ENCODE measurements at regions not wholly inside any gene's neighbourhood (a gene's known extent, or its start where the extent isn't known, plus 50 kb on each side); places are given as distances from the start of the nearest gene placed in this dataset.

DNA sequence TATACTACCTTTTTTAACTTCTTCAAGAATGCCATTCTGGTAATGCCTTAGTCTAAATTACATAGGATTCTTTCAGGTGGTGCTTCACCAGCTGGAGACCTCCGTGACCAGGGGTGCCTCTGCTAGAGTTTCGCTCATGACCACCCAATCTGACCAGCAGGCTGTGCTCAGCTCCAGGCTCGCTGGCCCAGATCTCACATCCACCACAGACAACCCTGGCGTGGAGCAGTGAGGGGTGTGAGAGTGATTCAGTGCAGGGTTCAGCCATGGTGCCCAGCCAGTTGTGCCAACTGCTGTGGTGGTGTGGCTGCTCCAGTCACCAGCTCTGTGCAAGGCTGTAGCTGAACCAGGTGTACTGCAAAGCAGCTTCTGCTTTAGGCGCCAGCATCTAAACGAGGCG, 198.6 kb downstream of the MMUT start:
- TF ChIP-seq, protein P1, sequence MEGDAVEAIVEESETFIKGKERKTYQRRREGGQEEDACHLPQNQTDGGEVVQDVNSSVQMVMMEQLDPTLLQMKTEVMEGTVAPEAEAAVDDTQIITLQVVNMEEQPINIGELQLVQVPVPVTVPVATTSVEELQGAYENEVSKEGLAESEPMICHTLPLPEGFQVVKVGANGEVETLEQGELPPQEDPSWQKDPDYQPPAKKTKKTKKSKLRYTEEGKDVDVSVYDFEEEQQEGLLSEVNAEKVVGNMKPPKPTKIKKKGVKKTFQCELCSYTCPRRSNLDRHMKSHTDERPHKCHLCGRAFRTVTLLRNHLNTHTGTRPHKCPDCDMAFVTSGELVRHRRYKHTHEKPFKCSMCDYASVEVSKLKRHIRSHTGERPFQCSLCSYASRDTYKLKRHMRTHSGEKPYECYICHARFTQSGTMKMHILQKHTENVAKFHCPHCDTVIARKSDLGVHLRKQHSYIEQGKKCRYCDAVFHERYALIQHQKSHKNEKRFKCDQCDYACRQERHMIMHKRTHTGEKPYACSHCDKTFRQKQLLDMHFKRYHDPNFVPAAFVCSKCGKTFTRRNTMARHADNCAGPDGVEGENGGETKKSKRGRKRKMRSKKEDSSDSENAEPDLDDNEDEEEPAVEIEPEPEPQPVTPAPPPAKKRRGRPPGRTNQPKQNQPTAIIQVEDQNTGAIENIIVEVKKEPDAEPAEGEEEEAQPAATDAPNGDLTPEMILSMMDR (IDR thresholded peaks at IDR 0.05; ENCODE audit: low read length), result no peak
- no peak for TF ChIP-seq EZH2 (IDR thresholded peaks at IDR 0.05; ENCODE audit: borderline replicate concordance, low read length)

Data from OCI-LY1 (cell line).